Trophoblast cell (in vitro differentiated cells and primary cell): ENCODE measurements at regions not wholly inside any gene's neighbourhood (a gene's known extent, or its start where the extent isn't known, plus 50 kb on each side); places are given as distances from the start of the nearest gene placed in this dataset.

Source experiments
- DNase-seq, 2 donors: peaks; one replicate each; pipeline ENCODE4 v3.0.0-alpha.2; 2016
- H2AFZ ChIP-seq: 2 replicates; pipeline ENCODE4 v1.6.1; 2013; ENCODE audit warnings: low read length, moderate library complexity, mild to moderate bottlenecking; ENCODE audit not compliant: insufficient read depth, poor library complexity
- H2AK5ac ChIP-seq: 2 replicates; pipeline ENCODE4 v1.6.1; 2013; ENCODE audit warnings: mild to moderate bottlenecking, low read length
- H2BK120ac ChIP-seq: 2 replicates; pipeline ENCODE4 v1.6.1; 2013; ENCODE audit warnings: low read length, mild to moderate bottlenecking, moderate library complexity; ENCODE audit not compliant: insufficient read depth, poor library complexity
- H2BK12ac ChIP-seq: 2 replicates; pipeline ENCODE4 v1.6.1; 2013; ENCODE audit warnings: mild to moderate bottlenecking, low read length, moderate library complexity
- H2BK5ac ChIP-seq: 2 replicates; pipeline ENCODE4 v1.6.1; 2013; ENCODE audit warnings: low read length, low read depth, moderate library complexity, mild to moderate bottlenecking; ENCODE audit not compliant: poor library complexity
- H3K14ac ChIP-seq: 2 replicates; pipeline ENCODE4 v1.6.1; 2013; ENCODE audit warnings: mild to moderate bottlenecking, low read length
- H3K18ac ChIP-seq: 2 replicates; pipeline ENCODE4 v1.6.1; 2013; ENCODE audit warnings: mild to moderate bottlenecking, low read length
- H3K23ac ChIP-seq: 2 replicates; pipeline ENCODE4 v1.6.1; 2013; ENCODE audit warnings: low read length
- H3K27ac ChIP-seq: 2 replicates; pipeline ENCODE4 v1.5.1; 2013; ENCODE audit warnings: low read depth, mild to moderate bottlenecking, inconsistent platforms, low read length, moderate library complexity
- H3K27me3 ChIP-seq: 2 replicates; pipeline ENCODE4 v1.6.1; 2013; ENCODE audit warnings: inconsistent platforms, mild to moderate bottlenecking, low read length, moderate library complexity; ENCODE audit not compliant: insufficient read depth
- H3K36me3 ChIP-seq, 2 experiments: 1 replicate in 1 of 2; 2 replicates in 1 of 2; pipeline ENCODE4 v1.6.1; 2013; ENCODE audit warnings: low read length in 2 of 2, mild to moderate bottlenecking in 2 of 2, moderate library complexity in 1 of 2; ENCODE audit not compliant: insufficient read depth in 2 of 2, control insufficient read depth in 1 of 2
- H3K4ac ChIP-seq: 2 replicates; pipeline ENCODE4 v1.6.1; 2013; ENCODE audit warnings: low read depth, mild to moderate bottlenecking, low read length, moderate library complexity
- H3K4me1 ChIP-seq, 2 experiments: 1 replicate in 1 of 2; 2 replicates in 1 of 2; pipeline ENCODE4 v1.6.1; 2013; ENCODE audit warnings: low read length in 2 of 2, mild to moderate bottlenecking in 2 of 2, moderate library complexity in 1 of 2; ENCODE audit not compliant: insufficient read depth in 2 of 2, control insufficient read depth in 1 of 2
- H3K4me2 ChIP-seq: 2 replicates; pipeline ENCODE4 v1.6.1; 2013; ENCODE audit warnings: inconsistent platforms, mild to moderate bottlenecking, low read length, moderate library complexity
- H3K4me3 ChIP-seq: 2 replicates; pipeline ENCODE4 v1.5.1; 2013; ENCODE audit warnings: mild to moderate bottlenecking, low read depth, low read length, inconsistent platforms
- H3K79me1 ChIP-seq: one replicate; pipeline ENCODE4 v1.6.1; 2013; ENCODE audit warnings: low read length
- H3K79me2 ChIP-seq: 2 replicates; pipeline ENCODE4 v1.6.1; 2013; ENCODE audit warnings: low read length, mild to moderate bottlenecking; ENCODE audit not compliant: control insufficient read depth, insufficient read depth, poor library complexity
- H3K9ac ChIP-seq: 2 replicates; pipeline ENCODE4 v1.6.1; 2013; ENCODE audit warnings: mild to moderate bottlenecking, low read length
- H3K9me3 ChIP-seq: 2 replicates; pipeline ENCODE4 v1.6.1; 2013; ENCODE audit warnings: low read depth, mild to moderate bottlenecking, control low read depth, inconsistent platforms, low read length; ENCODE audit not compliant: insufficient read depth
- H4K12ac ChIP-seq: 2 replicates; pipeline ENCODE4 v1.6.1; 2013; ENCODE audit warnings: low read depth, mild to moderate bottlenecking, low read length, moderate library complexity
- H4K8ac ChIP-seq: 2 replicates; pipeline ENCODE4 v1.6.1; 2013; ENCODE audit warnings: low read depth, mild to moderate bottlenecking, low read length, moderate library complexity
- H4K91ac ChIP-seq: one replicate; pipeline ENCODE4 v1.6.1; 2013; ENCODE audit warnings: low read depth, mild to moderate bottlenecking, low read length, moderate library complexity
- WGBS: extraction: QIAGEN DNeasy Blood & Tissue Kit; methylation state at CpG from one replicate; pipeline ENCODE4 v1.1.7; 2013; ENCODE audit warnings: missing lambda C conversion rate; ENCODE audit not compliant: insufficient read length, insufficient coverage; ENCODE audit errors: extremely low coverage; 5-methylcytosine and 5-hydroxymethylcytosine counted together

GRCh38 chr5:104513121-104513602 is 950.6 kb upstream of the NUDT12 start:
- no peak overlapping the region for H3K18ac ChIP-seq
- no peak overlapping the region for H2BK120ac ChIP-seq
- H3K36me3 ChIP-seq = no peaks in the 10 kb centered on the region
- H3K4ac ChIP-seq = no peak overlapping the region
- no peak overlapping the region for H2AK5ac ChIP-seq
- H2BK12ac ChIP-seq = no peak overlapping the region
- no peak overlapping the region for H3K4me2 ChIP-seq
- no peaks in the 10 kb centered on the region for H3K4me1 ChIP-seq
- H3K27ac ChIP-seq = no peak overlapping the region
- WGBS = no CpG with 5 or more reads among the region's 3 CpGs
- H4K91ac ChIP-seq = no peak overlapping the region
- H3K14ac ChIP-seq = no peak overlapping the region
- H3K23ac ChIP-seq = no peak overlapping the region
- no peaks in the 10 kb centered on the region for H3K79me1 ChIP-seq
- no peak overlapping the region for H3K4me3 ChIP-seq
- peak in 1 of 2 donors; percentile 35 for DNase-seq
- H3K9me3 ChIP-seq = no peaks in the 10 kb centered on the region
- H4K8ac ChIP-seq = no peak overlapping the region
- H3K79me2 ChIP-seq = no peaks in the 10 kb centered on the region
- H2BK5ac ChIP-seq = no peak overlapping the region
- H3K9ac ChIP-seq = no peak overlapping the region
- no peak overlapping the region for H2AFZ ChIP-seq
- H3K27me3 ChIP-seq = no peaks in the 10 kb centered on the region
- no peak overlapping the region for H4K12ac ChIP-seq

- H3K79me2 ChIP-seq = no peaks in the 10 kb centered on the region
- H2BK12ac ChIP-seq = no peak overlapping the region
- no CpG with 5 or more reads among the region's 4 CpGs for WGBS
- H2AK5ac ChIP-seq = no peak overlapping the region
- H3K4me3 ChIP-seq = no peak overlapping the region
- no peak overlapping the region for H4K8ac ChIP-seq
- H2BK5ac ChIP-seq = no peak overlapping the region
- H4K12ac ChIP-seq = no peak overlapping the region
- H3K79me1 ChIP-seq = no peaks in the 10 kb centered on the region
- no peak overlapping the region for H3K23ac ChIP-seq
- H3K27ac ChIP-seq = no peak overlapping the region
- no peaks in the 10 kb centered on the region for H3K36me3 ChIP-seq
- H2AFZ ChIP-seq = no peak overlapping the region
- no peak overlapping the region for H3K9ac ChIP-seq
- DNase-seq = no peak
- H3K27me3 ChIP-seq = no peaks in the 10 kb centered on the region
- H3K14ac ChIP-seq = no peak overlapping the region
- no peak overlapping the region for H2BK120ac ChIP-seq
- no peaks in the 10 kb centered on the region for H3K4me1 ChIP-seq
- no peak overlapping the region for H3K4me2 ChIP-seq
- H4K91ac ChIP-seq = no peak overlapping the region
- no peak overlapping the region for H3K4ac ChIP-seq
- H3K18ac ChIP-seq = no peak overlapping the region
- H3K9me3 ChIP-seq = no peaks in the 10 kb centered on the region
Measured at GRCh38 chr5:104512063-104512825, 949.7 kb upstream of the NUDT12 start.

- Histone ChIP-seq H2AK5ac (no peak overlapping the region), H2BK12ac (no peak overlapping the region), H2BK5ac (no peak overlapping the region), H3K4me2 (no peak overlapping the region), H3K36me3 (no peaks in the 10 kb centered on the region), H4K12ac (no peak overlapping the region), H3K27me3 (no peaks in the 10 kb centered on the region), H2AFZ (no peak overlapping the region), H3K4me1 (no peaks in the 10 kb centered on the region), H3K23ac (no peak overlapping the region), H2BK120ac (no peak overlapping the region), H3K4me3 (no peak overlapping the region), H3K4ac (no peak overlapping the region), H3K9me3 (no peaks in the 10 kb centered on the region), H3K18ac (no peak overlapping the region), H3K14ac (no peak overlapping the region), H3K27ac (no peak overlapping the region), H4K91ac (no peak overlapping the region), H4K8ac (no peak overlapping the region), H3K79me1 (no peaks in the 10 kb centered on the region), H3K79me2 (no peaks in the 10 kb centered on the region), H3K9ac (no peak overlapping the region)
- no CpG with 5 or more reads among the region's 1 CpG for WGBS
- peak in 1 of 2 donors; percentile 2 for DNase-seq
Measured at GRCh38 chr5:104498281-104498680, 935.7 kb upstream of the NUDT12 start.

- no peak overlapping the region for H4K91ac ChIP-seq
- H3K27me3 ChIP-seq = no peaks in the 10 kb centered on the region
- H3K27ac ChIP-seq = no peak overlapping the region
- no peaks in the 10 kb centered on the region for H3K9me3 ChIP-seq
- no peak overlapping the region for H2BK12ac ChIP-seq
- H2BK120ac ChIP-seq = no peak overlapping the region
- no peak overlapping the region for H3K23ac ChIP-seq
- H3K4me2 ChIP-seq = no peak overlapping the region
- no peak overlapping the region for H2BK5ac ChIP-seq
- H3K18ac ChIP-seq = no peak overlapping the region
- H3K79me1 ChIP-seq = no peaks in the 10 kb centered on the region
- no peak overlapping the region for H2AFZ ChIP-seq
- no peak overlapping the region for H4K8ac ChIP-seq
- DNase-seq = no peak
- H3K14ac ChIP-seq = no peak overlapping the region
- no peak overlapping the region for H3K9ac ChIP-seq
- no peak overlapping the region for H2AK5ac ChIP-seq
- H4K12ac ChIP-seq = no peak overlapping the region
- no peaks in the 10 kb centered on the region for H3K79me2 ChIP-seq
- no CpG with 5 or more reads among the region's 2 CpGs for WGBS
- no peaks in the 10 kb centered on the region for H3K36me3 ChIP-seq
- H3K4me3 ChIP-seq = no peak overlapping the region
- no peak overlapping the region for H3K4ac ChIP-seq
- no peaks in the 10 kb centered on the region for H3K4me1 ChIP-seq
Measured at GRCh38 chr5:104494083-104494482, 931.5 kb upstream of the NUDT12 start.
